Activated naive CD4-positive, alpha-beta T cell treated with anti-CD3 and anti-CD28 coated beads, Interleukin-2, amount 50 U/mL, for 24 hours (primary cell): ENCODE measurements at regions not wholly inside any gene's neighbourhood (a gene's known extent, or its start where the extent isn't known, plus 50 kb on each side); places are given as distances from the start of the nearest gene placed in this dataset.

Experiments used
- H3K27ac Mint-ChIP-seq: one replicate; pipeline ENCODE4 v1.8.0; 2021; ENCODE audit warnings: mild to moderate bottlenecking, mixed read lengths
- H3K27me3 Mint-ChIP-seq: one replicate; pipeline ENCODE4 v1.8.0; 2021; ENCODE audit warnings: mixed read lengths
- H3K36me3 Mint-ChIP-seq: one replicate; pipeline ENCODE4 v1.8.0; 2021; ENCODE audit warnings: mixed read lengths
- H3K4me1 Mint-ChIP-seq: one replicate; pipeline ENCODE4 v1.8.0; 2021; ENCODE audit warnings: mixed read lengths
- H3K4me3 Mint-ChIP-seq: one replicate; pipeline ENCODE4 v1.8.0; 2021; ENCODE audit warnings: mild to moderate bottlenecking, mixed read lengths
- H3K9me3 Mint-ChIP-seq: one replicate; pipeline ENCODE4 v1.8.0; 2021; ENCODE audit warnings: mixed read lengths

DNA sequence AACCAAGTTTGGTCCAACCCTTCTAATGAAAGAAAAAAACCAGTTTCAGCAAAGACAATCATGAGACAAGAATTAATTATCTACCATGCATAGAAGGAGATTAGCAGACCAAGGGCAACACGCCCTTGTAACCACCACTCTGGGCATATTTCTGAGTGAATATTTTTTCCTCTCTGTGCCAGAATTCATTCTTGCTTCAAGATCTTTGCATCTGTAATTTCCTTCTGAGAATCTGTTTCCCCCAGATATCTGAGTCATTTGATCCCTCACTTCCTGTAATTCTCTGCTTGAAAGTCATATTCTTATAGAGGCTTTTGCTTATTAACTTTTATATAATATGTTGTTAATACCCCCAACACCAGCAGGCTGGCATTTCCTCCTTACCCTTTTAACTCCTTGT lies 243.7 kb downstream of the SLC16A7 start:
- no peaks in the 10 kb centered on the region for H3K9me3 Mint-ChIP-seq
- H3K4me3 Mint-ChIP-seq: no peak overlapping the region
- no peaks in the 10 kb centered on the region for H3K4me1 Mint-ChIP-seq
- H3K27ac Mint-ChIP-seq: no peak overlapping the region
- H3K27me3 Mint-ChIP-seq: peaks cover 5% of the 10 kb centered on the region
- no peaks in the 10 kb centered on the region for H3K36me3 Mint-ChIP-seq

DNA sequence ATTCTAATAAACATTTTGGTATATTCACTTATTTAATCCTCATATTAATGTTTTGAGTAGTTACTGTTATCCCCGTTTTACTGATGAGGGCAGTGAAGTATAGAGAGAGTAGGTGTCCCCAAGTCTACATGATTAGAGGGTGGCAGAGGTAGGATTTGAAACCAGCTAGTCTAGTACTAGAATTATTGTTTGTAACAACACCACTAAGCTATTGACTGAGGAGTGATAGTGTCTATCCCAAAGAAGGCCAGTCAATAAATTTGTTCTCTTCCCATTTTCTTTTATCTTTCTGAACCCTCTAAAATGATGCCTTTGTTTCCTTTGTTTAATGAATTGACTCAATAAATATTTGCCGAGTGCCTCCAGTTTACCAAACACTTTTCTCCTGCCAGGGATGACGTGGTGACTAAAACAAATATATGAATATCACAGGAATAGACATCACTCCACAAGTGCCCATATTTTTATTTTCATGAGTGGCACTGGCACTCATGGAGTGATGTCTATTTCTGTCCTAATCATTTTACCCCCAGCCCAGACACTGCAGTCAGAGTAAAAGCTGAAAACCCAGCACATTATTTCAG lies 247.5 kb downstream of the SLC16A7 start:
- no peaks in the 10 kb centered on the region for H3K9me3 Mint-ChIP-seq
- H3K4me3 Mint-ChIP-seq: no peak overlapping the region
- no peaks in the 10 kb centered on the region for H3K36me3 Mint-ChIP-seq
- no peak overlapping the region for H3K27ac Mint-ChIP-seq
- H3K27me3 Mint-ChIP-seq: peaks cover 9% of the 10 kb centered on the region
- no peaks in the 10 kb centered on the region for H3K4me1 Mint-ChIP-seq

DNA sequence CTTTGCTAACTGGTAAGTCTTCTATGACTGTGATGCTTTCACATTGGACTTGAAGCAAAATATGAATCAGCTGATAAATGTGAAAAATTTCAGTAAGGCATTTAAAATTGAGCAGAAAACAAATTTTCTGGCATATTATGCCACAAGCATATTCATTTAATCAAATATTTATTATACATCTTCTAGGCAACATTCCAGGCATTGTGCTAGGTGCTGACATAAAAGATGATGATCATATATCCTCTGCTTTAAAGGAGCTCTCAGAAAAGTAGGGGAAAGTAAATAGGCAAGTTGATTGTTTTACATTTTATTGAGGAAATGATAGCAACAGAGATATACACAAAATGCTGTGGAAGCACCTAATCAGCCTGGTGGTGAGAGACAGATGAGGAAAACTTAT lies 248.9 kb downstream of the SLC16A7 start:
- H3K27ac Mint-ChIP-seq: no peak overlapping the region
- no peak overlapping the region for H3K4me3 Mint-ChIP-seq
- H3K9me3 Mint-ChIP-seq: peaks cover 5% of the 10 kb centered on the region
- no peaks in the 10 kb centered on the region for H3K4me1 Mint-ChIP-seq
- peaks cover 9% of the 10 kb centered on the region for H3K27me3 Mint-ChIP-seq
- no peaks in the 10 kb centered on the region for H3K36me3 Mint-ChIP-seq

DNA sequence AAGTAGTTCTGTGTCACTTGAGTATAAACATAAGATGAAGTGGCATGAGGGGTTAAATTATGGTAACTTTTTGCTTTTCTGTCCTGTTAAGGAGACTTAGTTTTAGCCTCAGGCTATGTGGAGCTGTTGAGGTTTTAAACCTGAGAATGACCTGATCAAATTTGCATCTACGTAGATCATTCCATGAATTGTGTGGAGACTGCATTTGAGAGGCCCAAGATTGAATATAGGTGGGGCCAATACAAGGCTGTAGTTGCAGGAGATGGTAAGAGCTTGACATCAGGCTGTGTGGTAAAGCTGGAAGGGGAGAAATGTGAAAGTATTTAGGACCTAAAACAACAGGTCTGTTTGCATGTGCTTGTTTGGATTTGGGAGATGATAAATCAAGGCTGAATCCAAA lies 249.5 kb downstream of the SLC16A7 start:
- no peaks in the 10 kb centered on the region for H3K4me1 Mint-ChIP-seq
- no peak overlapping the region for H3K27ac Mint-ChIP-seq
- H3K9me3 Mint-ChIP-seq: peaks cover 6% of the 10 kb centered on the region
- H3K27me3 Mint-ChIP-seq: peaks cover 9% of the 10 kb centered on the region
- H3K36me3 Mint-ChIP-seq: no peaks in the 10 kb centered on the region
- H3K4me3 Mint-ChIP-seq: no peak overlapping the region

DNA sequence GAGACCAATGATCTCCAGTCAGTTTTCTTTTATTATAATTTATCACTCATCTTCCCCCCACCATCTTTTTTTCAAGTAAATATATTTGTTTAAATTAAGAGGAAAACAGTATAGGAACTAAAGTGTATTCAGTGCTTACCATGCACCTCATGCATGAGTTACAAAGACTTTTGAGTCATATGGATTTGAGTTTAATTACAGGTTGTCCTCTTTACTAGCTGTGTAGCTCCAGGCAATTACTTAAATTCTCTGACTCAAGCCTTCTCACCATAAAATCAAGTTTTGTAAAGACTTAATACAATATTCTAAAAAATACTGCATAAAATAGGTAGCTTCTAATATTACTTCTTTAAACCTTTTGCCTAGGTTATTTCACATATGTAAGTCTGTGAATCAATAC lies 251.3 kb downstream of the SLC16A7 start:
- H3K4me3 Mint-ChIP-seq: no peak overlapping the region
- no peak overlapping the region for H3K27ac Mint-ChIP-seq
- no peaks in the 10 kb centered on the region for H3K4me1 Mint-ChIP-seq
- peaks cover 6% of the 10 kb centered on the region for H3K9me3 Mint-ChIP-seq
- H3K27me3 Mint-ChIP-seq: peaks cover 6% of the 10 kb centered on the region
- H3K36me3 Mint-ChIP-seq: no peaks in the 10 kb centered on the region

DNA sequence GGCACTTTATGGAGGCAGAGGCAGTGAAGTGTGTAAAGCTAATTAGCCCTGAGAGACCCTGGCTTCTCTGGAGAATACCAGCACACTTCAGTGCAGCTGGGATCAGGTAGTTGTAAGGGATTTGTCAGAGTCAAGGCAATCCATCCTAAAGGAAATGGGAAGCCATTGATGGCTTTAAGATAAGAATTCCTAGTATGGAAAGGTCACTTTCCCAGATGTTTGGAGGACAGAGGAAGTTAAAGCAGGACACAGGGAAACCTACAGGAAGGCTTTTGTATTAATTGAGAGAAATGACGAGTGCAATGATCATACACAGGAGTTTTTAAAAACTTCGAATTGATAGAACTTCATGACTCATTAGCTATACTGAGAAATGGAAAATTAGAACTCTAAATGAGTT lies 254.4 kb downstream of the SLC16A7 start:
- Mint-ChIP-seq H3K9me3 (peaks cover 6% of the 10 kb centered on the region), H3K27me3 (peaks cover 3% of the 10 kb centered on the region), H3K36me3 (no peaks in the 10 kb centered on the region), H3K27ac (no peak overlapping the region), H3K4me3 (no peak overlapping the region), H3K4me1 (no peaks in the 10 kb centered on the region)

DNA sequence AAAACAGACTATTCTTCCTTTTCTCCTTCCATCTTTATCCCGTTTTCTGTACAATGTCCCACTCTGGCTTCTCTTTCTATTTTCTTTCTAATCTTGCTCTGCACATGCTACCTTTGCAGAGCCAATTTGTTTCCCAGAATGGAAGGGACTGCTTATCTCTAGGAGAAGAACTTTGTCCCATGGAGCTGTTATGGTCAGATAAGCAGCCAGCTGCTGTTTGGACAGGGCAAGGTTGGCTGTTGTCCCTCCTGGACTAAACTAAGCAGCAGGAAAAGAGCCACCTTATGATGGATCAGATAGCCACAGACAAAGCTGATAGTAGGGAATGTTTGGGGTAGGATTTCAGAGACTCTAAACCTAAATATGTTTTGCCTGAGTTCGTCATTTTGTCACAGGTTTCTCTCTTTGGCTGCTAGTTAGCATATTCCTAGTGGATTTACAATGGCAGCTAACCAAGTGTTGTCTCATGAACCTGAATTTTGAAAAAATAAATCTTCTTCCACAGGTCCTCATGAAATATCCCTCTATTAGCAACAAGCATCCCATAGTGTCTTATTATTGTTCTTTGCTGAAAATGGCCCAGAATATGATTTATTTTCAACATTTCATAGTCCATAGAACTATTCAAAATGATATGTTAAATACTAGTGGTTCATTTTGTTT lies 262.8 kb downstream of the SLC16A7 start:
- Mint-ChIP-seq H3K9me3 (peaks cover 7% of the 10 kb centered on the region), H3K4me3 (no peak overlapping the region), H3K27ac (no peak overlapping the region), H3K4me1 (no peaks in the 10 kb centered on the region), H3K27me3 (peaks cover 3% of the 10 kb centered on the region), H3K36me3 (no peaks in the 10 kb centered on the region)

DNA sequence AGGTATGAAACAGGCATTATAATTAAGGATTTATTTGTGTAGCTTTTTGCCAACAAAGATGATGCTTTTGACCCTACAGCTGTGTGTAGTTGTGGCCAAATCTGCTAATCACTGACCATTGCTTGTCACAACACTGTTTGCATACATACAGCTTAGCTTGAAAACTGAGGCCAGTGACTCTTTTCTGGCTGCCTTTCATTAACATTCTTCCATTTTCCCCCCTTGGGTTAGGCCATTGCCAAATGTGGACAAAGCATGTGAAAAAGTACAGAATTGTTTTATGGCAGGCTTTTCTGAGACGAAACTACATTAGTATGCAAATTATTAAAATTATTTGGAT lies 263.3 kb downstream of the SLC16A7 start:
- peaks cover 3% of the 10 kb centered on the region for H3K27me3 Mint-ChIP-seq
- no peaks in the 10 kb centered on the region for H3K4me1 Mint-ChIP-seq
- H3K27ac Mint-ChIP-seq: no peak overlapping the region
- H3K9me3 Mint-ChIP-seq: peaks cover 7% of the 10 kb centered on the region
- H3K36me3 Mint-ChIP-seq: no peaks in the 10 kb centered on the region
- no peak overlapping the region for H3K4me3 Mint-ChIP-seq

DNA sequence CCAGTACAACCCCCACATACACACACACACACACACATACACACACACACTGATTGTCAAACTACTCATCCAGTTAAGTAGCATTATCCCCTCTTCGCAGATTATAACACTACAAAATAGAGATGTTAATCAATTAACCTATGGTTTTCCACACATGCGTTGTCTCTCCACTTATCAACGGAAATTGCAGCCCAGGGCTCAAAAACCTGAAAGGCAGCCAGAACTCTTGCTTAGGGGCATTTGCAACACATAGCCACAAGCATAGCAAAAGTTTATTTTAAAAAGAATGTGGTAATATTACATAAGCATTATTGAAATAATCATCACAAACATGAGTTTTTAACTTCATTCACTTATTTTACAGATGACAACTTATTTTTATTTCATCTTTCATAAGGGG lies 265.8 kb downstream of the SLC16A7 start:
- Mint-ChIP-seq H3K4me1 (no peaks in the 10 kb centered on the region), H3K36me3 (no peaks in the 10 kb centered on the region), H3K27me3 (no peaks in the 10 kb centered on the region), H3K9me3 (peaks cover 7% of the 10 kb centered on the region), H3K27ac (no peak overlapping the region), H3K4me3 (no peak overlapping the region)

DNA sequence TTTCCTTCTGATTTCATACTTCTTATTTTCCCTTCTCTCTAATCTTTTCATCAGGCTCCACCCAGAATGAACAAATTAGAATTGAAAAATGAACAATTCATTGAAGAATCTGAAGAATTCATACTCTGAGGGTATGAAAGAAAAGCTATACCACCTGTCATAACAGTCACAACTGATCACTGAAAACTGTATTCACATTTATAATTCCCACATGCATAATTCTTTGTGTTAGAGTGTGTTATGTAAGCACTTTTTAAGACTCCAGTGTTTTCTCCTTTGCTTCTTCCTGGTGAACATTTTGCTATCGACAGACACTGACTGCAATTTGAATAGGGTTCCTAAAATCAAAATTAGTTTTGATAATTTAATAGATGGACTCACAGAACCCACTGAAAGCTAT lies 271.2 kb downstream of the SLC16A7 start:
- no peaks in the 10 kb centered on the region for H3K36me3 Mint-ChIP-seq
- no peaks in the 10 kb centered on the region for H3K9me3 Mint-ChIP-seq
- H3K4me1 Mint-ChIP-seq: no peaks in the 10 kb centered on the region
- no peak overlapping the region for H3K27ac Mint-ChIP-seq
- H3K4me3 Mint-ChIP-seq: no peak overlapping the region
- peaks cover 2% of the 10 kb centered on the region for H3K27me3 Mint-ChIP-seq

DNA sequence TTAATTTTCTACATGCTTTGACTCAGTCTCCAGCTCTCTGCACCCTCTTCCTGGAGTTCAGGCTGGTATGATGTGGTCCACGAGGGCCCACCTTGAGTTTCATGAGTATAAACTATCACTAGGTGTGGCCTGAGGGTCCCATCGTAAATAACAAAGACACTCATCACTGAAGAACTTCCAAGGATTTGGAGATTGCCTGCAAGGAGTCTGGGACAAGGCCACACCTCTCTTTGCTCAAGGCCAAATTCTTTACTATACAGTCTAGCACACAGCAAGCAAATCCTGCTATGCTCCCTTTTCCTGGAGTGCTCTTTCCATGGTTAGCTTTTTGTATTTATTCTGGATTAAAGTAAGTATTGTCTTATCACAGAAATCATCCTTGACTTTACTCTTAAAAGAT lies 271.9 kb downstream of the SLC16A7 start:
- no peak overlapping the region for H3K4me3 Mint-ChIP-seq
- H3K27ac Mint-ChIP-seq: no peak overlapping the region
- no peaks in the 10 kb centered on the region for H3K9me3 Mint-ChIP-seq
- peaks cover 2% of the 10 kb centered on the region for H3K27me3 Mint-ChIP-seq
- no peaks in the 10 kb centered on the region for H3K36me3 Mint-ChIP-seq
- no peaks in the 10 kb centered on the region for H3K4me1 Mint-ChIP-seq

DNA sequence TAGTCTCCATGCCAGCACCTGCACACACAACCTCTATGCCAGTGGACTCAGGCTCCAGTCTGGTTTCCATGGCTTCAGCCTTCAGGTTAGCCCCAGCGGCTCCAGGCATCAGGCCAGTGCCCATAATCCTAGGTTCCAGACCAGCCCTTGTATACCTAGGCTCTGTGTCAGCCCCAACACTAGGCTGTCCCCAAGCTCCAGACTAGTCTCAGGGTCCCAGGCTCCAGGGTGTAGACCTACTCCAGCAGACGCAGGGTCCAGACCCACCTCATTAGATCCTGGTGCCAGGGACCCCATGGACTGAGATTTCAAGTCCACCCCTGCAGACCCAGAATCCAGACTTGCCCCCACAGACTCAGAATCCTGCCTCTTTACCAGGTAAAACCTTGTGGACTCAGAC lies 275.9 kb downstream of the SLC16A7 start:
- Mint-ChIP-seq H3K27me3 (peaks cover 2% of the 10 kb centered on the region), H3K9me3 (no peaks in the 10 kb centered on the region), H3K4me1 (no peaks in the 10 kb centered on the region), H3K27ac (no peak overlapping the region), H3K4me3 (no peak overlapping the region), H3K36me3 (no peaks in the 10 kb centered on the region)

DNA sequence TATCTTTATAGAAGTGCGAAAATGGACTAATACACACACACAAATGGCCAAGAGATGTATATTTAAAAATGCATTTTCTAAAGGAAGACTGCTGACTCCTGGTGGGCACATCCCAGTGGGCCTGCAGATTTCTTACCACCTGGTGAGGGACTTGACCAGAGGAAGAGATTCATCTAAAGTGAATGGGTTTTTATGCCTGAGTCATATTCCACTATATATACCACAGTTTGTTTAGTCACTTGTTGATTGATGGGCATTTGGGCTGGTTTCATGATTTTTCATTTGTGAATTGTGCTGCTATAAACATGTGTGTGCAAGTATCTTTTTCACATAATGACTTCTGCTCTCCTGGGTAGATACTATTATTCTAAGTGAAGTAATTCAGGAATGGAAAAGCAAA lies 277.3 kb downstream of the SLC16A7 start:
- Mint-ChIP-seq H3K27ac (no peak overlapping the region), H3K36me3 (no peaks in the 10 kb centered on the region), H3K27me3 (peaks cover 4% of the 10 kb centered on the region), H3K9me3 (no peaks in the 10 kb centered on the region), H3K4me1 (no peaks in the 10 kb centered on the region), H3K4me3 (no peak overlapping the region)

DNA sequence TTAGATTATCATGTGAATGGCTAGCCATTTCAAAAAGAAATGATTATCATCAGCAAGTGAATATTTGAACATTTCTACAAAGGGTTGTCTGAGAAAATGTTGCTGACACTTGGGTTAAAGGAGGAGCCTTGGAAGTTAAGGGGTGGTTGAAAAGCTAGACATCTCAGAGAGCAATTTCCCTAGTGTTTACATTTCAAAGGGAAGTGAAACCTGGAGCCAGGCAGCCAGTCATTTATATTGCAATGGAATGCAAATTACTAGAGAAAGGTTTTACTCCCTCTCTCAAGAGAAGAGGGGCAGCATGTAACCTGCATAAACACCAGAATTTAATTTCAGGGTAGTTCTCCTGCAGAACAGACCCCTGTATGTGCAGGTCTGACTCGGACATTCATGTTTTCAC lies 279.0 kb downstream of the SLC16A7 start:
- peaks cover 4% of the 10 kb centered on the region for H3K27me3 Mint-ChIP-seq
- no peak overlapping the region for H3K27ac Mint-ChIP-seq
- no peaks in the 10 kb centered on the region for H3K36me3 Mint-ChIP-seq
- no peak overlapping the region for H3K4me3 Mint-ChIP-seq
- H3K4me1 Mint-ChIP-seq: no peaks in the 10 kb centered on the region
- no peaks in the 10 kb centered on the region for H3K9me3 Mint-ChIP-seq

DNA sequence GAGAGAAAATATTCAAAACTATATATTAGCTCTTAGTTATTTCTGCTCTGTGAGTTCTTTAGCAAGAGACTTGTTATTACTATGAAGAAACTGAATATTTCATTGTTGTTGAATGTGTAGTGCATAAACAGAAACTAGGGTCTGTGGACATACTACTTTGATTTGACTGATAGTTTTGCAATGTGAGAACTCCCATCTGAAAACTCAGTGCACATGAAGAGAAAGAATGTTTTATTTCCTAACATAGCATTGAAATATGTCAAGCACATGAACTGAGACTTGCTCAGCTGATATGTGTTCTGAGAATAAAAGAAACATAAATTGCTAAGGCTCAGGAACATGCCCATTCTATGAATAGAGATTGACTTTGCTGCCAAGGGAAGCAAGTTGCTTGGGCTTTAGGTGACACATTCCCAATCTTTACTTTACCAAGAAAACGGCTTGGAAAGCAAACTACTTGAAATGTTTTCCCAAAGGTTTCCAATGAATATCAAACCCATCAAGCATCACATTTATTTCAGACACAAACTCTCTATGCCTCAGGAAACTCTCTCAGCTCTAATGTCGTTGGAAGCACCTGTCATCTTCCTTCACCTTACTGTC lies 290.4 kb downstream of the SLC16A7 start:
- Mint-ChIP-seq H3K4me3 (no peak overlapping the region), H3K27me3 (peaks cover under 1% of the 10 kb centered on the region), H3K27ac (no peak overlapping the region), H3K36me3 (no peaks in the 10 kb centered on the region), H3K9me3 (no peaks in the 10 kb centered on the region), H3K4me1 (no peaks in the 10 kb centered on the region)

DNA sequence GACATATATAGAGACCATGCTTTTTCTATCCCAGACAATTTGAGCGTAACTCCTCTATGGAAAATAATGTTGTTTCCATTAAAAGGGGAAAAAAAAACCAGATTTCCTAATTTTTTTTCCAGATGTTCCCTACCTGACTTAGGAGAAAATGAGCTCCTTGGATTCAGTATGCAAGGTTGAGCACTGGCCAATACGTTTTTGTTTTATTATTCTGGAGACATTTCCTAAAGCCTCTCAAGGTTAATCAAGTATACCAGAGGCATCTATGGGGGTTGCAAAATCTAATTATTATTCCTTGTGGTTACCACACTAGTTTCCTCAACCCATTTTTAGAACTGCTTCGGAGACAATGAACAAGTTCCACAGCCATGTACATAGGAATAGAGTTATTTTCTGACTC lies 291.3 kb downstream of the SLC16A7 start:
- Mint-ChIP-seq H3K4me3 (no peak overlapping the region), H3K27me3 (no peaks in the 10 kb centered on the region), H3K4me1 (no peaks in the 10 kb centered on the region), H3K36me3 (no peaks in the 10 kb centered on the region), H3K27ac (no peak overlapping the region), H3K9me3 (no peaks in the 10 kb centered on the region)
